SU-DHL-6 (cell line): ENCODE measurements at regions not wholly inside any gene's neighbourhood (a gene's known extent, or its start where the extent isn't known, plus 50 kb on each side); places are given as distances from the start of the nearest gene placed in this dataset.

Experiments used
- H2AFZ ChIP-seq: fragments of 200-600 bp; sonication (generic); 2 replicates; pipeline ENCODE4 v1.6.1; 2014; ENCODE audit warnings: low read depth, mild to moderate bottlenecking, moderate library complexity, mixed read lengths, antibody characterized with exemption, low read length; ENCODE audit not compliant: severe bottlenecking
- H3F3A ChIP-seq: fragments of 200-600 bp; shearing (Covaris generic); 2 replicates; pipeline ENCODE4 v1.6.0; 2016; ENCODE audit warnings: antibody characterized with exemption, mild to moderate bottlenecking; ENCODE audit not compliant: insufficient read depth
- H3K27ac ChIP-seq: fragments of 200-600 bp; sonication (generic); 2 replicates; pipeline ENCODE4 v1.5.1; 2016; ENCODE audit warnings: low read depth, mild to moderate bottlenecking, low read length, moderate library complexity, mixed read lengths
- H3K27me3 ChIP-seq: fragments of 200-600 bp; sonication (generic), shearing (Covaris generic); 2 replicates; pipeline ENCODE4 v1.6.0; 2014; ENCODE audit warnings: mild to moderate bottlenecking, low read length
- H3K36me3 ChIP-seq: fragments of 200-600 bp; sonication (generic); 2 replicates; pipeline ENCODE4 v1.6.1; 2014; ENCODE audit warnings: mild to moderate bottlenecking, low read length, mixed read lengths
- H3K4me2 ChIP-seq: fragments of 300-600, 200-600 bp; shearing (Covaris generic), sonication (generic); 2 replicates; pipeline ENCODE4 v1.6.0; 2014; ENCODE audit warnings: low read length, low read depth, mild to moderate bottlenecking; ENCODE audit not compliant: poor library complexity, severe bottlenecking
- H3K4me3 ChIP-seq: fragments of 200-600 bp; sonication (generic); 2 replicates; pipeline ENCODE4 v1.5.1; 2014; ENCODE audit warnings: antibody characterized with exemption, low read length, mild to moderate bottlenecking, mixed read lengths; ENCODE audit not compliant: insufficient read depth, poor library complexity, severe bottlenecking
- H3K79me2 ChIP-seq: fragments of 200-600 bp; sonication (generic); 2 replicates; pipeline ENCODE4 v1.6.1; 2014; ENCODE audit warnings: mild to moderate bottlenecking, low read length, moderate library complexity; ENCODE audit not compliant: insufficient read depth
- H3K9ac ChIP-seq: fragments of 200-600 bp; sonication (generic); 2 replicates; pipeline ENCODE4 v1.7.0; 2014; ENCODE audit warnings: mild to moderate bottlenecking, low read length
- H3K9me2 ChIP-seq: fragments of 200-600 bp; sonication (generic); replicated peaks from 2 replicates; pipeline ENCODE4 v1.6.1; 2014; ENCODE audit warnings: low read length; ENCODE audit not compliant: insufficient read depth
- H3K9me3 ChIP-seq: fragments of 200-600 bp; sonication (generic); 2 replicates; pipeline ENCODE4 v1.6.1; 2014; ENCODE audit warnings: low read length, mixed read lengths; ENCODE audit not compliant: insufficient read depth
- H4K20me1 ChIP-seq: fragments of 200-600 bp; sonication (generic); 2 replicates; pipeline ENCODE4 v1.6.1; 2014; ENCODE audit warnings: low read depth, mild to moderate bottlenecking, antibody characterized with exemption, low read length, moderate library complexity, mixed read lengths
- CTCF ChIP-seq: fragments of 200-600 bp; sonication (generic); IDR thresholded peaks from one replicate; pipeline ENCODE4 v1.5.1; 2017; ENCODE audit warnings: antibody characterized with exemption, mild to moderate bottlenecking, low read length, moderate library complexity; ENCODE audit not compliant: insufficient read depth, poor library complexity, severe bottlenecking
- EZH2phosphoT487 ChIP-seq: fragments of 200-600 bp; sonication (generic), shearing (Covaris generic); conservative IDR thresholded peaks from 2 replicates; pipeline ENCODE4 v1.6.1; 2018; ENCODE audit warnings: mild to moderate bottlenecking, antibody characterized with exemption, low read length, moderate library complexity, mixed read lengths

- TF ChIP-seq CTCF: no peak
- no peak for TF ChIP-seq EZH2phosphoT487
- no peak overlapping the region for H3K4me2 ChIP-seq
- H3K9ac ChIP-seq: no peak overlapping the region
- no peak overlapping the region for H3K27ac ChIP-seq
- H4K20me1 ChIP-seq: no peaks in the 10 kb centered on the region
- no peaks in the 10 kb centered on the region for H3K27me3 ChIP-seq
- H3K9me3 ChIP-seq: no peaks in the 10 kb centered on the region
- H3K4me3 ChIP-seq: no peak overlapping the region
- H3F3A ChIP-seq: no peaks in the 10 kb centered on the region
- H3K79me2 ChIP-seq: no peaks in the 10 kb centered on the region
- H2AFZ ChIP-seq: no peak overlapping the region
- H3K9me2 ChIP-seq: no peaks in the 10 kb centered on the region
- H3K36me3 ChIP-seq: no peaks in the 10 kb centered on the region
These were observed 759.1 kb upstream of the POU3F4 start for GRCh38 chrX:82748906-82749505.

- TF ChIP-seq EZH2phosphoT487 (no peak), CTCF (no peak)
- H3K79me2 ChIP-seq: no peaks in the 10 kb centered on the region
- no peak overlapping the region for H3K9ac ChIP-seq
- no peaks in the 10 kb centered on the region for H3K27me3 ChIP-seq
- no peak overlapping the region for H3K27ac ChIP-seq
- no peaks in the 10 kb centered on the region for H3F3A ChIP-seq
- H3K4me3 ChIP-seq: no peak overlapping the region
- no peaks in the 10 kb centered on the region for H3K9me2 ChIP-seq
- H3K9me3 ChIP-seq: no peaks in the 10 kb centered on the region
- no peaks in the 10 kb centered on the region for H4K20me1 ChIP-seq
- no peaks in the 10 kb centered on the region for H3K36me3 ChIP-seq
- no peak overlapping the region for H2AFZ ChIP-seq
- H3K4me2 ChIP-seq: no peak overlapping the region
These were observed 751.8 kb upstream of the POU3F4 start for GRCh38 chrX:82756272-82756671.

GRCh38 chrX:82757614-82758013 lies 750.5 kb upstream of the POU3F4 start:
- H3K27ac ChIP-seq: no peak overlapping the region

More at GRCh38 chrX:82757614-82758013, 750.5 kb upstream of the POU3F4 start:
- H3K27me3 ChIP-seq: no peaks in the 10 kb centered on the region
- no peak overlapping the region for H3K9ac ChIP-seq
- no peak overlapping the region for H2AFZ ChIP-seq
- no peak overlapping the region for H3K4me2 ChIP-seq
- no peaks in the 10 kb centered on the region for H3K9me2 ChIP-seq
- no peak for TF ChIP-seq CTCF
- TF ChIP-seq EZH2phosphoT487: no peak
- H3K79me2 ChIP-seq: no peaks in the 10 kb centered on the region
- no peak overlapping the region for H3K4me3 ChIP-seq
- no peaks in the 10 kb centered on the region for H3F3A ChIP-seq
- no peaks in the 10 kb centered on the region for H3K36me3 ChIP-seq
- H3K9me3 ChIP-seq: no peaks in the 10 kb centered on the region
- H4K20me1 ChIP-seq: no peaks in the 10 kb centered on the region
